H54 (cell line): ENCODE measurements at regions not wholly inside any gene's neighbourhood (a gene's known extent, or its start where the extent isn't known, plus 50 kb on each side); places are given as distances from the start of the nearest gene placed in this dataset.
"Not testable (repeated sequence)": the region's sequence is repeated elsewhere in the genome, so short reads cannot be mapped to it uniquely, and the experiment has no call there.

ENCODE experiments used
- DNase-seq: peaks from one replicate; pipeline ENCODE4 v3.0.0; 2011; ENCODE audit warnings: low spot score, mixed read lengths; ENCODE audit not compliant: insufficient read length
- FAIRE-seq: peaks from 3 replicates; lab custom pipeline; 2011; peaks lifted over from hg19 to GRCh38; lab: Jason Lieb, UNC
- POLR2A ChIP-seq: IDR thresholded peaks from 2 replicates; pipeline ENCODE4 v1.6.1; 2011; ENCODE audit warnings: low read depth, mild to moderate bottlenecking, low read length

- no peak for TF ChIP-seq POLR2A
- peak; percentile 36 for FAIRE-seq
Observed at GRCh38 chr6:82419132-82419581, 55.5 kb downstream of the TPBG start.

DNA sequence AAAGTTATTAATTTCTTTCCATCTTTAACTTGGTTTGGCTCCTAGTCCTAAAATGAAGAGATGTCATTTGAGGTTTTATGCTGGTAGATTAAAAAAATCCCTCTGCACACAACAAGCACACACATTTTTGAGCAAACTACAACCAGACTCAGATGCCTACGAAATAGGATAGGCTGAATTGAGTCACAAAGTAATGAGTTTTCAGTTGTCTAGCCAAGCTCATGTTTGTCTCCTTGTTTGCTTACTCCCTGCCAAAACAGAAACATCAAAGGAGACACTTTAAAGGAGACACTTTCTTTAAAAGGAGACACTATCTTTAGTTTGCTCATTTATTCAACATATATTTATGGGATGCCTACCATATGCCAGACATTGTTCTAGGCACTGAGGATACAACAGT is 56.2 kb downstream of the TPBG start:
- no peak for TF ChIP-seq POLR2A
- DNase-seq: no peak
- FAIRE-seq: no peak

More at GRCh38 chr6:82419132-82419581, 55.5 kb downstream of the TPBG start:
- no peak for DNase-seq

DNA sequence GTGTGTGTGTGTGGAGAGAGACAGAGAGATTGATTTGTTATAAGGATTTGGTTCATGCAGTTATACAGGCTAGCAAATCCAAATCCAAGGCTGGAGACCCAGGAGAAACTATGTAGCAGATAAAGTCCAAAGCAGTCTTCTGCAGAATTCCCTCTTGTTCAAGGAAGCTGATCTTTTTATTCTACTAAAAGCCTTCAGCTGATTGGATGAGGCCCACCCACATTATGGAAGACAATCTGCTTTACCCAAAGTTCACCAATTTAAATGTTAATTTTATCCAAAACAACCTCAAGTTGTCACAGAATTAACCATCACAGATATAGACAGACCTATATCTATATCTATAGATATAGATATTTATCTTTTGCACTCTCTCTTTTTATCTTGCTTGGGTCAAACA is 67.0 kb downstream of the TPBG start:
- DNase-seq (no peak), FAIRE-seq (no peak)
- no peak for TF ChIP-seq POLR2A

- FAIRE-seq (no peak), DNase-seq (no peak)
- TF ChIP-seq POLR2A: no peak
Observed at GRCh38 chr6:82436740-82437139, 73.1 kb downstream of the TPBG start.

GRCh38 chr6:82437701-82438100 is 74.1 kb downstream of the TPBG start:
- no peak for TF ChIP-seq POLR2A
- no peak for DNase-seq
- FAIRE-seq: no peak

GRCh38 chr6:82441047-82441855 is 77.6 kb downstream of the TPBG start:
- FAIRE-seq: no peak
- no peak for TF ChIP-seq POLR2A
- DNase-seq: no peak

DNA sequence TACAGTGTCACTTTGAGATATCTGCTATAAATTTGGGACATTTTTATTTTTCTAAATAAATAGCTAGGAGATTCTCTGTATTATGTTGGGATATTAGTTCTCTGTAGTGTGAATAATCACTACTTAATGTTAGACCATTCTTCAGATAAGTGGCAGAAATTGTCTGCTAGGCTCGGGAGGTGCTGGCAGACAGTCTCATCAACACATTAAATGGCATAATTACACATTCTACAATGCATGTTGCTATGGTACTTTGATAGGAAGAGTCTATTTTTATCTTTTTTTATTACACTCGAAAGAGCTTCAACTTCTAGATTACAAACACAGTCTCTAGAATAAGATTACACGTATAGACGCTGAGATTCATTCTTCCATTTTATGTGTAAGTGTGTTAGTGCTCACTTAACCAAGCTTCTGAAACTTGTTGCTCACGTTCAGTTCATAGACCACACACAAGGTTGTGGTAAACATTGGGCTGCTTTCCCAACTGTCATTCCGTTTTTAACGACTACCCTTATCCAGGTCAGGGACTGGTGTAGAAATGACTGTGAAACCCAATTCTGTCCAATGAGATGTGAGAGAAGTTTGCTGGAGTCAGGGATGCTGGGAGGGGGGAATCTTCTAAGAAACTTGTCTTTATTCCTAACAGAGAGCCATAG is 78.6 kb downstream of the TPBG start:
- no peak for FAIRE-seq

DNA sequence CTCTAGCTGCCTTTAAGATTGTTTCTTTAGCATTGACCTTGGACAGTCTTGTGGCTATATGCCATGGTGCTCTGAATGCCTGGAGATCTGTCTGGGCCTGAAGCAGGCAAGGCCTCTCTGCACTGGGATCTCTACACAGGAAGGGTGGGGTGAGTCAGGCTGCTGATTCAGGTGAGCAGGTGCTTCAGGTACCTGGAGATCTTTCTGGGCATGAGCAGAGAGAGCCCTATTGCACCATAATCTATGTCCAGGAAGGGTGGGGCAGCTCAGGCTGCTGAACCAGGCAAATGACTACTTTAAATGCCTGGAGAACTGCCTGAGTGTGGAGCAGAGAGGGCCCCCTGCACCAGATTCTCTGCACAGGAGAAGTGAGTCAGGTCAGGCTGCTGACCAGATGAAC is 94.5 kb downstream of the TPBG start:
- DNase-seq: no peak
- FAIRE-seq: no peak
- TF ChIP-seq POLR2A: no peak

More for the DNA sequence above, 78.6 kb downstream of the TPBG start:
- TF ChIP-seq POLR2A: no peak
- no peak for DNase-seq

DNA sequence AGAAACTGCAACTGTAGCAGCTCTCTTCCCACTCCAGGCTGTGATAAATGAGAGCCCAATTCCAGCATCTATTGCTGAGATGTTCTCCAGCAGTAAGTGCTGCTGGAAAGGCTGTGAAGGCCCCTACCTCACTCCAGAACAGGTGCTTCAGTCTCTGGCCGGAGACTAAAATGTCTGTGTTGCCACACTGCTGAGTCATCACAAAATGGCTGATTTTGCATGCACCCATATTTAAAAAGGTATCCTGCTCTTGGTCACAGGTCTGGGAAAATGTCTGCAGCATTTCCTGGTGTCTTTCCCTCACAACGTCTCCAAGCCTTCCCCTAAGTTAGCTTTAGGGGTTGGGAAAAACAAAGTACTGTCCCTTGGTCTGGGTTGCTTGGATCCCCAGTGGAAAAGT is 95.1 kb downstream of the TPBG start:
- TF ChIP-seq POLR2A: no peak
- no peak for FAIRE-seq
- DNase-seq: no peak

DNA sequence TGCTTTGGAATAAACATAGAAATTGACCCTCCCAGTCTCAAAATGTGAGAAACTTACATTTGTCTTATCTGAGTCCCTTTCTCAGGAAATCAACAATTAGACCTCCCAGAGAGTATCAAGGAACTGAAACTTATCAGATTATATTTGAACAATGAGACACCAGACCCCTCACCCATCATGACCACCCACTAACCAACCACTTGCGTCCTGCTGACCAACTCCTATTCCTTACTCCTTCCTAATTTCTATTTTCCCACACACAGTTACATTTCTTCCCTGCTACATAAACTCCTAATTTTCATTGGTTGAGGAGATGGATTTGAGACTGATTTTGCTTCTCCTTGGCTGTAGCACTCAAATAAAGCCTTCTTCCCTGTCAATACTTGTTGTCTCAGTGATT is 97.9 kb downstream of the TPBG start:
- no peak for FAIRE-seq
- DNase-seq: no peak
- no peak for TF ChIP-seq POLR2A

GRCh38 chr6:82467338-82467737 is 103.7 kb downstream of the TPBG start:
- FAIRE-seq: no peak
- no peak for DNase-seq
- TF ChIP-seq POLR2A: no peak

GRCh38 chr6:82470123-82470522 is 106.5 kb downstream of the TPBG start:
- not testable (repeated sequence) for DNase-seq, FAIRE-seq

DNA sequence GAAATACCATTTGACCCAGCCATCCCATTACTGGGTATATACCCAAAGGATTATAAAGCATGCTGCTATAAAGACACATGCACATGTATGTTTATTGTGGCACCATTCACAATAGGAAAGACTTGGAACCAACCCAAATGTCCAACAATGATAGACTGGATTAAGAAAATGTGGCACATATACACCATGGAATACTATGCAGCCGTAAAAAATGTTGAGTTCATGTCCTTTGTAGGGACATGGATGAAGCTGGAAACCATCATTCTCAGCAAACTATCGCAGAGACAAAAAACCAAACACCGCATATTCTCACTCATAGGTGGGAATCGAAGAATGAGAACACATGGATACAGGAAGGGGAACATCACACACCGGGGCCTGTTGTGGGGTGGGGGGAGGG is 111.5 kb downstream of the TPBG start:
- not testable (repeated sequence) for FAIRE-seq, DNase-seq

DNA sequence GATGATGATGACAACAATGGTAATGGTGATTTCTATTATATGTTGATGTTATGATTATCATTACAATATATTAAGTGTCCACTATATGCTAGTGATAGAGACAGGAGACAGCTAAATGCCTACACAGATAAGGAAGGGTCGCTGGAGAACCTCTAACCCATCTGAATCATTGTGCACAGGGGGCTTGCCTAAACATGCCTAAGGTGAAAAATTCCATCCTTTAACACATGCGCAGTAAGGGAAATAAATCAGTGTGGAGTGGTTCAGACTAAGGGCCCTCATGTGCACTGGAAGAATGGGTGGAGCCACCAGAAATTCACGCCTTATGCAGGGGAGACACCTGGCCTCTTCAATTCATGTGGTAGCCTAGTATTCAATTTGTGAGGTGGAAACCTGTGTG is 120.4 kb downstream of the TPBG start:
- no peak for FAIRE-seq
- DNase-seq: no peak
- TF ChIP-seq POLR2A: no peak
